ENCODE measurements at regions not wholly inside any gene's neighbourhood (a gene's known extent, or its start where the extent isn't known, plus 50 kb on each side); places are given as distances from the start of the nearest gene placed in this dataset.

GRCh38 chr3:23096041-23096440 is 107.1 kb upstream of the UBE2E2 start:
- TF ChIP-seq ZNF239 (tag by site-specific recombination; IDR thresholded peaks at IDR 0.05) (no peak), YY1 (tag by site-specific recombination; IDR thresholded peaks at IDR 0.05) (no peak)

Measured in HEK293 (cell line).